Loucy (cell line): ENCODE measurements at regions not wholly inside any gene's neighbourhood (a gene's known extent, or its start where the extent isn't known, plus 50 kb on each side); places are given as distances from the start of the nearest gene placed in this dataset.

ENCODE experiments used
- H2AFZ ChIP-seq: fragments of 200-600 bp; sonication (generic); 2 replicates; pipeline ENCODE4 v1.6.0; 2016; ENCODE audit warnings: antibody characterized with exemption, mild to moderate bottlenecking, low read length, moderate library complexity
- H3F3A ChIP-seq: fragments of 200-600 bp; 2 replicates; pipeline ENCODE4 v1.6.0; 2016; ENCODE audit warnings: antibody characterized with exemption, low read depth, mild to moderate bottlenecking
- H3K27me3 ChIP-seq: fragments of 200-600 bp; sonication (generic); 2 replicates; pipeline ENCODE4 v1.6.1; 2014; ENCODE audit warnings: low read length, mild to moderate bottlenecking; ENCODE audit not compliant: insufficient read depth, poor library complexity, severe bottlenecking
- H3K36me3 ChIP-seq: fragments of 200-600 bp; sonication (generic); 2 replicates; pipeline ENCODE4 v1.6.1; 2016; ENCODE audit warnings: low read length; ENCODE audit not compliant: insufficient read depth
- H3K4me1 ChIP-seq: fragments of 200-600 bp; sonication (generic); 2 replicates; pipeline ENCODE4 v1.5.1; 2014; ENCODE audit warnings: low read length, mild to moderate bottlenecking; ENCODE audit not compliant: insufficient read depth, poor library complexity, severe bottlenecking
- H3K4me2 ChIP-seq: fragments of 200-600 bp; sonication (generic); 2 replicates; pipeline ENCODE4 v1.6.0; 2014; ENCODE audit warnings: antibody characterized with exemption, low read length, low read depth, mild to moderate bottlenecking; ENCODE audit not compliant: poor library complexity, severe bottlenecking
- H3K4me3 ChIP-seq: fragments of 200-600 bp; sonication (generic); 2 replicates; pipeline ENCODE4 v1.5.1; 2014; ENCODE audit warnings: low read length, mild to moderate bottlenecking, mixed read lengths; ENCODE audit not compliant: poor library complexity, severe bottlenecking
- H3K79me2 ChIP-seq: fragments of 200-600 bp; sonication (generic); 2 replicates; pipeline ENCODE4 v1.6.1; 2014; ENCODE audit warnings: low read length; ENCODE audit not compliant: insufficient read depth
- H3K9ac ChIP-seq: fragments of 200-600 bp; sonication (generic); 2 replicates; pipeline ENCODE4 v1.6.0; 2014; ENCODE audit warnings: mild to moderate bottlenecking, low read depth, low read length, moderate library complexity; ENCODE audit not compliant: poor library complexity, severe bottlenecking
- H3K9me2 ChIP-seq: fragments of 200-600 bp; sonication (generic); replicated peaks from 2 replicates; pipeline ENCODE4 v1.6.1; 2016; ENCODE audit warnings: low read depth, low read length, mixed read lengths
- H3K9me3 ChIP-seq: fragments of 200-600 bp; sonication (generic); 2 replicates; pipeline ENCODE4 v1.6.1; 2014; ENCODE audit warnings: mild to moderate bottlenecking, antibody characterized with exemption, low read length, low read depth; ENCODE audit not compliant: insufficient read depth
- H4K20me1 ChIP-seq: fragments of 200-600 bp; sonication (generic); 2 replicates; pipeline ENCODE4 v1.6.0; 2014; ENCODE audit warnings: antibody characterized with exemption, low read length, mild to moderate bottlenecking; ENCODE audit not compliant: insufficient read depth, poor library complexity, severe bottlenecking
- CTCF ChIP-seq: fragments of 200-600 bp; sonication (generic); conservative IDR thresholded peaks from 2 replicates; pipeline ENCODE4 v1.5.1; 2014; ENCODE audit warnings: mild to moderate bottlenecking, antibody characterized with exemption, low read length
- EZH2phosphoT487 ChIP-seq: fragments of 200-600 bp; IDR thresholded peaks from 2 replicates; pipeline ENCODE4 v1.6.1; 2018; ENCODE audit warnings: antibody characterized with exemption, mild to moderate bottlenecking, moderate library complexity, borderline replicate concordance

GRCh38 chr3:127038466-127038865, 55.6 kb downstream of the PLXNA1 start:
- H3F3A ChIP-seq = no peaks in the 10 kb centered on the region
- no peaks in the 10 kb centered on the region for H3K27me3 ChIP-seq
- no peaks in the 10 kb centered on the region for H3K36me3 ChIP-seq
- no peaks in the 10 kb centered on the region for H3K4me1 ChIP-seq
- H3K79me2 ChIP-seq = no peaks in the 10 kb centered on the region
- no peak overlapping the region for H3K4me2 ChIP-seq
- H3K4me3 ChIP-seq = no peak overlapping the region
- H3K9ac ChIP-seq = no peak overlapping the region
- no peak overlapping the region for H2AFZ ChIP-seq
- no peaks in the 10 kb centered on the region for H4K20me1 ChIP-seq
- TF ChIP-seq CTCF (no peak), EZH2phosphoT487 (no peak)
- H3K9me2 ChIP-seq = no peaks in the 10 kb centered on the region
- no peaks in the 10 kb centered on the region for H3K9me3 ChIP-seq

GRCh38 chr3:127038923-127039581, 56.1 kb downstream of the PLXNA1 start:
- TF ChIP-seq CTCF (no peak), EZH2phosphoT487 (no peak)
- Histone ChIP-seq H2AFZ (no peak overlapping the region), H3K4me1 (no peaks in the 10 kb centered on the region), H3K4me2 (no peak overlapping the region), H3K79me2 (no peaks in the 10 kb centered on the region), H3F3A (no peaks in the 10 kb centered on the region), H4K20me1 (no peaks in the 10 kb centered on the region), H3K9me3 (no peaks in the 10 kb centered on the region), H3K36me3 (no peaks in the 10 kb centered on the region), H3K9ac (no peak overlapping the region), H3K27me3 (no peaks in the 10 kb centered on the region), H3K9me2 (no peaks in the 10 kb centered on the region), H3K4me3 (no peak overlapping the region)

- no peak for TF ChIP-seq EZH2phosphoT487
- TF ChIP-seq CTCF = no peak
- no peak overlapping the region for H3K4me2 ChIP-seq
- H3K9ac ChIP-seq = no peak overlapping the region
- H3K4me3 ChIP-seq = no peak overlapping the region
- no peaks in the 10 kb centered on the region for H3K36me3 ChIP-seq
- H3K27me3 ChIP-seq = no peaks in the 10 kb centered on the region
- H3F3A ChIP-seq = no peaks in the 10 kb centered on the region
- no peak overlapping the region for H2AFZ ChIP-seq
- H3K9me2 ChIP-seq = no peaks in the 10 kb centered on the region
- no peaks in the 10 kb centered on the region for H4K20me1 ChIP-seq
- H3K4me1 ChIP-seq = no peaks in the 10 kb centered on the region
- no peaks in the 10 kb centered on the region for H3K79me2 ChIP-seq
- H3K9me3 ChIP-seq = no peaks in the 10 kb centered on the region
Measured at GRCh38 chr3:127039719-127040118, 56.8 kb downstream of the PLXNA1 start.
